GM23248 (cell line): ENCODE measurements at regions not wholly inside any gene's neighbourhood (a gene's known extent, or its start where the extent isn't known, plus 50 kb on each side); places are given as distances from the start of the nearest gene placed in this dataset.
A peak's percentile ranks its signal among the peaks of the same experiment; 100 is the strongest.

Experiments used
- DNase-seq: peaks from one replicate; pipeline ENCODE4 v3.0.0-alpha.2; 2015
- H2AFZ ChIP-seq: fragments of 200-600 bp; sonication (generic); 2 replicates; pipeline ENCODE4 v1.6.1; 2016; ENCODE audit warnings: antibody characterized with exemption
- H3F3A ChIP-seq: fragments of 200-600 bp; sonication (generic); 2 replicates; pipeline ENCODE4 v1.6.1; 2016; ENCODE audit warnings: mild to moderate bottlenecking, antibody characterized with exemption, mixed run types; ENCODE audit not compliant: insufficient read depth
- H3K27ac ChIP-seq: fragments of 200-600 bp; sonication (generic); 2 replicates; pipeline ENCODE4 v1.5.1; 2016; ENCODE audit warnings: mild to moderate bottlenecking
- H3K27me3 ChIP-seq: fragments of 200-600 bp; sonication (generic); replicated peaks from 2 replicates; pipeline ENCODE4 v1.6.1; 2016; ENCODE audit warnings: mild to moderate bottlenecking; ENCODE audit not compliant: insufficient read depth
- H3K36me3 ChIP-seq: fragments of 200-600 bp; sonication (generic); 2 replicates; pipeline ENCODE4 v1.6.1; 2016; ENCODE audit warnings: low read depth, mild to moderate bottlenecking
- H3K4me1 ChIP-seq: fragments of 200-600 bp; sonication (generic); 2 replicates; pipeline ENCODE4 v1.6.1; 2016; ENCODE audit warnings: mild to moderate bottlenecking; ENCODE audit not compliant: insufficient read depth
- H3K4me2 ChIP-seq: fragments of 200-600 bp; sonication (generic); one replicate; pipeline ENCODE4 v1.6.1; 2016; ENCODE audit warnings: mild to moderate bottlenecking; ENCODE audit not compliant: unreplicated experiment
- H3K4me3 ChIP-seq: fragments of 200-600 bp; sonication (generic); 2 replicates; pipeline ENCODE4 v1.5.1; 2016; ENCODE audit warnings: mild to moderate bottlenecking
- H3K79me2 ChIP-seq: fragments of 200-600 bp; sonication (generic); 2 replicates; pipeline ENCODE4 v1.6.1; 2016; ENCODE audit warnings: mild to moderate bottlenecking; ENCODE audit not compliant: insufficient read depth
- H3K9ac ChIP-seq: fragments of 200-600 bp; sonication (generic); 2 replicates; pipeline ENCODE4 v1.6.1; 2016; ENCODE audit warnings: mild to moderate bottlenecking
- H3K9me2 ChIP-seq: fragments of 200-600 bp; sonication (generic); 2 replicates; pipeline ENCODE4 v1.6.1; 2016; ENCODE audit warnings: mixed run types, mild to moderate bottlenecking, moderate library complexity; ENCODE audit not compliant: insufficient read depth
- H3K9me3 ChIP-seq: fragments of 200-600 bp; sonication (generic); one replicate; pipeline ENCODE4 v1.6.1; 2017; ENCODE audit warnings: low read depth
- H4K20me1 ChIP-seq: fragments of 200-600 bp; sonication (generic); 2 replicates; pipeline ENCODE4 v1.6.0; 2016; ENCODE audit not compliant: insufficient read depth
- EZH2 ChIP-seq: fragments of 200-600 bp; sonication (generic); IDR thresholded peaks from 2 replicates; pipeline ENCODE4 v1.6.1; 2018; ENCODE audit warnings: antibody characterized with exemption, mild to moderate bottlenecking; ENCODE audit not compliant: insufficient read depth, poor library complexity, severe bottlenecking
- EZH2phosphoT487 ChIP-seq: fragments of 200-600 bp; sonication (generic); IDR thresholded peaks from 2 replicates; pipeline ENCODE4 v1.6.1; 2018; ENCODE audit warnings: antibody characterized with exemption, moderate library complexity, mild to moderate bottlenecking, low read depth; ENCODE audit not compliant: insufficient read depth
- WGBS, 2 experiments: methylation state at CpG; one replicate each; pipeline ENCODE4 v1.1.6; 2015 to 2017; ENCODE audit warnings: low lambda C conversion rate in 2 of 2, low coverage in 1 of 2; ENCODE audit errors: missing lambda C conversion rate in 2 of 2; 5-methylcytosine and 5-hydroxymethylcytosine counted together
- in situ Hi-C: fragments of 300-500 bp; cut with MboI; formaldehyde crosslinking; loops from 2 replicates; pipeline ENCODE4 v1.15.0; 2020

- Histone ChIP-seq H3K27ac (no peak overlapping the region), H3K9ac (no peak overlapping the region), H3K4me1 (peaks cover 16% of the 10 kb centered on the region), H3K4me3 (no peak overlapping the region), H3K9me2 (no peaks in the 10 kb centered on the region), H3K36me3 (no peaks in the 10 kb centered on the region), H3K79me2 (no peaks in the 10 kb centered on the region), H3K27me3 (no peaks in the 10 kb centered on the region), H3K4me2 (no peak overlapping the region), H2AFZ (no peak overlapping the region), H4K20me1 (no peaks in the 10 kb centered on the region), H3K9me3 (no peaks in the 10 kb centered on the region), H3F3A (peaks cover 25% of the 10 kb centered on the region)
- no peak for DNase-seq
- in situ Hi-C loops: no loop called here
- 93 to 97% methylated on average over 3 of the region's 3 CpGs for WGBS, 2 experiments
- TF ChIP-seq EZH2phosphoT487 (no peak), EZH2 (no peak)
These were observed 248.5 kb downstream of the ETS1 start for GRCh38 chr11:128338811-128339210.

- in situ Hi-C loops: no loop called here
- H3K9ac ChIP-seq: no peak overlapping the region
- no peak for TF ChIP-seq EZH2phosphoT487
- no peak for TF ChIP-seq EZH2
- no peak overlapping the region for H3K4me2 ChIP-seq
- peak; percentile 58 for DNase-seq
- H2AFZ ChIP-seq: no peak overlapping the region
- no peaks in the 10 kb centered on the region for H3K27me3 ChIP-seq
- no peak overlapping the region for H3K27ac ChIP-seq
- no peaks in the 10 kb centered on the region for H3F3A ChIP-seq
- H4K20me1 ChIP-seq: no peaks in the 10 kb centered on the region
- H3K9me2 ChIP-seq: no peaks in the 10 kb centered on the region
- H3K79me2 ChIP-seq: no peaks in the 10 kb centered on the region
- H3K4me3 ChIP-seq: no peak overlapping the region
- 70 to 71% methylated on average over 6 of the region's 6 CpGs for WGBS, 2 experiments
- no peaks in the 10 kb centered on the region for H3K4me1 ChIP-seq
- no peaks in the 10 kb centered on the region for H3K9me3 ChIP-seq
- no peaks in the 10 kb centered on the region for H3K36me3 ChIP-seq
These were observed 251.2 kb downstream of the ETS1 start for GRCh38 chr11:128336203-128336602.

- Histone ChIP-seq H3K9me3 (no peaks in the 10 kb centered on the region), H3F3A (no peaks in the 10 kb centered on the region), H3K4me1 (no peaks in the 10 kb centered on the region), H2AFZ (no peak overlapping the region), H3K79me2 (no peaks in the 10 kb centered on the region), H3K27me3 (no peaks in the 10 kb centered on the region), H3K9ac (no peak overlapping the region), H3K9me2 (no peaks in the 10 kb centered on the region), H3K36me3 (no peaks in the 10 kb centered on the region), H3K4me3 (no peak overlapping the region), H3K27ac (no peak overlapping the region), H4K20me1 (no peaks in the 10 kb centered on the region), H3K4me2 (no peak overlapping the region)
- DNase-seq: no peak
- in situ Hi-C loops: no loop called here
- TF ChIP-seq EZH2 (no peak), EZH2phosphoT487 (no peak)
- WGBS, 2 experiments: 90 to 94% methylated on average over 10 of the region's 10 CpGs
These were observed 251.6 kb downstream of the ETS1 start for GRCh38 chr11:128335729-128336128.

GRCh38 chr11:128334311-128335044 is 252.9 kb downstream of the ETS1 start:
- Histone ChIP-seq H3K9me2 (no peaks in the 10 kb centered on the region), H3K27me3 (no peaks in the 10 kb centered on the region), H3K4me1 (no peaks in the 10 kb centered on the region), H3K9me3 (no peaks in the 10 kb centered on the region), H3K27ac (no peak overlapping the region), H4K20me1 (no peaks in the 10 kb centered on the region), H2AFZ (no peak overlapping the region), H3K9ac (no peak overlapping the region), H3F3A (no peaks in the 10 kb centered on the region), H3K36me3 (no peaks in the 10 kb centered on the region), H3K4me3 (no peak overlapping the region), H3K4me2 (no peak overlapping the region), H3K79me2 (no peaks in the 10 kb centered on the region)
- no peak for DNase-seq
- in situ Hi-C loops: no loop called here
- no peak for TF ChIP-seq EZH2
- 83 to 84% methylated on average over 12 of the region's 12 CpGs for WGBS, 2 experiments

GRCh38 chr11:128331317-128331716 is 256.0 kb downstream of the ETS1 start:
- in situ Hi-C loops: no loop called here
- DNase-seq: no peak

More at GRCh38 chr11:128331317-128331716, 256.0 kb downstream of the ETS1 start:
- Histone ChIP-seq H2AFZ (no peak overlapping the region), H3K4me2 (no peak overlapping the region), H3K9me2 (no peaks in the 10 kb centered on the region), H3K36me3 (no peaks in the 10 kb centered on the region), H3K9me3 (no peaks in the 10 kb centered on the region), H3F3A (no peaks in the 10 kb centered on the region), H4K20me1 (no peaks in the 10 kb centered on the region), H3K27ac (no peak overlapping the region), H3K9ac (no peak overlapping the region), H3K4me1 (no peaks in the 10 kb centered on the region), H3K4me3 (no peak overlapping the region), H3K27me3 (no peaks in the 10 kb centered on the region), H3K79me2 (no peaks in the 10 kb centered on the region)
- TF ChIP-seq EZH2phosphoT487 (no peak), EZH2 (no peak)
- WGBS, 2 experiments: 54 to 63% methylated on average over 3 of the region's 3 CpGs
